Panc1 (cell line): ENCODE measurements at regions not wholly inside any gene's neighbourhood (a gene's known extent, or its start where the extent isn't known, plus 50 kb on each side); places are given as distances from the start of the nearest gene placed in this dataset.
"Not testable (repeated sequence)": the region's sequence is repeated elsewhere in the genome, so short reads cannot be mapped to it uniquely, and the experiment has no call there.

Experiments used
- ATAC-seq: fragments of 200-7000 bp; cut with Tn5 transposase; 2 replicates; pipeline ENCODE4 v1.9.1; 2020; ENCODE audit warnings: mild to moderate bottlenecking, moderate library complexity
- BruUV-seq: library from RNA; stranded (reverse); fragments of 400-500 nt; replicated peaks from 2 replicates; lab custom pipeline; 2021; lab: Mats Ljungman, UMichigan
- CTCF ChIA-PET: fragments of 300-600 bp; sonication (Branson Sonifier 250); formaldehyde crosslinking; loops from one replicate; lab custom pipeline; 2022; ENCODE audit warnings: antibody characterized with exemption; lab: Charles Lee
- POLR2A ChIA-PET: fragments of 300-600 bp; sonication (Branson Sonifier 250); formaldehyde crosslinking; loops from one replicate; lab custom pipeline; 2022; ENCODE audit warnings: antibody characterized with exemption; lab: Charles Lee
- DNase-seq: peaks from one replicate; pipeline ENCODE4 v3.0.0-alpha.2; 2010; ENCODE audit warnings: low read depth, low spot score
- H3K27ac ChIP-seq: 2 replicates; pipeline ENCODE4 v1.5.1; 2011; ENCODE audit warnings: mild to moderate bottlenecking, low read length, inconsistent platforms
- H3K27me3 ChIP-seq: fragments of 200-500 bp; sonication (Bioruptor generic); 2 replicates; pipeline ENCODE4 v1.6.0; 2014; ENCODE audit warnings: low read length, inconsistent platforms; ENCODE audit not compliant: control insufficient read depth, insufficient read depth
- H3K36me3 ChIP-seq: fragments of 200-500 bp; sonication (Bioruptor generic); 2 replicates; pipeline ENCODE4 v1.5.1; 2014; ENCODE audit warnings: inconsistent platforms, mild to moderate bottlenecking, low read length, moderate library complexity; ENCODE audit not compliant: control insufficient read depth, insufficient read depth
- H3K4me1 ChIP-seq: 2 replicates; pipeline ENCODE4 v1.5.1; 2011; ENCODE audit warnings: inconsistent platforms, mild to moderate bottlenecking, low read length, moderate library complexity; ENCODE audit not compliant: control insufficient read depth, insufficient read depth
- H3K4me3 ChIP-seq, 2 experiments: 2 replicates each; pipeline ENCODE4 v1.5.1; 2011 to 2012; ENCODE audit warnings: low read depth in 2 of 2, low read length in 2 of 2, mild to moderate bottlenecking in 2 of 2, inconsistent platforms in 1 of 2, moderate library complexity in 1 of 2
- H3K9me3 ChIP-seq: fragments of 200-500 bp; sonication (Bioruptor generic); 2 replicates; pipeline ENCODE4 v1.5.1; 2014; ENCODE audit warnings: low read depth, mild to moderate bottlenecking, inconsistent platforms, low read length, moderate library complexity; ENCODE audit not compliant: control insufficient read depth, insufficient read depth
- CTCF ChIP-seq: fragments of 450-650 bp; IDR thresholded peaks from 2 replicates; pipeline ENCODE4 v1.5.1; 2017; ENCODE audit warnings: mild to moderate bottlenecking
- POLR2AphosphoS5 ChIP-seq: IDR thresholded peaks from 2 replicates; pipeline ENCODE4 v1.6.1; 2012; ENCODE audit warnings: mild to moderate bottlenecking, low read depth, low read length, moderate library complexity
- REST ChIP-seq, 2 experiments: IDR thresholded peaks; 2 replicates each; pipeline ENCODE4 v1.6.1; 2011 to 2012; ENCODE audit warnings: low read depth in 2 of 2, control low read depth in 1 of 2, low read length in 1 of 2, mild to moderate bottlenecking in 1 of 2, moderate library complexity in 1 of 2; ENCODE audit not compliant: insufficient read depth in 1 of 2
- SIN3A ChIP-seq: IDR thresholded peaks from 2 replicates; pipeline ENCODE4 v1.6.1; 2012; ENCODE audit warnings: low read depth, mild to moderate bottlenecking, low read length, moderate library complexity, borderline replicate concordance; ENCODE audit not compliant: insufficient read depth
- TCF7L2 ChIP-seq: IDR thresholded peaks from 2 replicates; pipeline ENCODE4 v1.6.1; 2011; ENCODE audit warnings: mild to moderate bottlenecking, low read depth, low read length, inconsistent platforms
- in situ Hi-C: cut with HindIII; loops from 2 replicates; pipeline ENCODE4 v1.10.0; 2016; ENCODE audit warnings: low sequenced_read_pairs, low pct_unique_long_range_greater_than_20kb
- intact Hi-C: fragments of 100-400 bp; cut with micrococcal nuclease; formaldehyde crosslinking; loops from one replicate; pipeline ENCODE4 v1.10.0; 2022; ENCODE audit not compliant: unreplicated experiment

GRCh38 chr13:59319276-59319675 is 844.5 kb downstream of the DIAPH3 start:
- Histone ChIP-seq H3K27me3 (no peaks in the 10 kb centered on the region), H3K4me1 (no peaks in the 10 kb centered on the region), H3K9me3 (no peaks in the 10 kb centered on the region), H3K36me3 (no peaks in the 10 kb centered on the region), H3K27ac (no peak overlapping the region), H3K4me3 (no peak overlapping the region)
- TF ChIP-seq CTCF (no peak), POLR2AphosphoS5 (no peak), REST (IDR thresholded peaks at IDR 0.05; ENCODE audit: insufficient read depth in 1 of 2, low read depth in 2 of 2, low read length in 1 of 2) (no peak), SIN3A (no peak), TCF7L2 (no peak)
- CTCF ChIA-PET: no interaction called here
- DNase-seq (no peak), ATAC-seq (no peak)
- POLR2A ChIA-PET: no interaction called here
- in situ Hi-C loops: no loop called here
- no TSS peak for BruUV-seq
- intact Hi-C loops: loop anchor here (5.0 kb wide), 1 partner anchor 1692 kb away; no protein-coding TSS in a partner anchor

GRCh38 chr13:59320021-59320420 is 843.7 kb downstream of the DIAPH3 start:
- no peak overlapping the region for H3K4me3 ChIP-seq
- no peaks in the 10 kb centered on the region for H3K4me1 ChIP-seq
- ChIA-PET POLR2A (no interaction called here), CTCF (no interaction called here)
- DNase-seq (no peak), ATAC-seq (no peak)
- intact Hi-C loops: no loop called here
- no peak overlapping the region for H3K27ac ChIP-seq
- no peaks in the 10 kb centered on the region for H3K27me3 ChIP-seq
- H3K9me3 ChIP-seq: no peaks in the 10 kb centered on the region
- BruUV-seq: no TSS peak
- TF ChIP-seq REST (IDR thresholded peaks at IDR 0.05; ENCODE audit: insufficient read depth in 1 of 2, low read depth in 2 of 2, low read length in 1 of 2): no peak
- no peak for TF ChIP-seq CTCF
- TF ChIP-seq TCF7L2: no peak
- TF ChIP-seq SIN3A: no peak
- TF ChIP-seq POLR2AphosphoS5: no peak
- in situ Hi-C loops: no loop called here
- H3K36me3 ChIP-seq: no peaks in the 10 kb centered on the region

GRCh38 chr13:59324401-59324800 is 839.3 kb downstream of the DIAPH3 start:
- DNase-seq, H3K36me3 ChIP-seq, POLR2A ChIA-PET, intact Hi-C loops, ATAC-seq, H3K27me3 ChIP-seq, BruUV-seq, H3K4me3 ChIP-seq, H3K27ac ChIP-seq, CTCF ChIA-PET, H3K9me3 ChIP-seq, H3K4me1 ChIP-seq, in situ Hi-C loops: not testable (repeated sequence)
